IMR-90 (cell line): ENCODE measurements at regions not wholly inside any gene's neighbourhood (a gene's known extent, or its start where the extent isn't known, plus 50 kb on each side); places are given as distances from the start of the nearest gene placed in this dataset.

Experiments used
- CEBPB ChIP-seq: IDR thresholded peaks from 2 replicates; pipeline ENCODE4 v1.6.1; 2012; ENCODE audit warnings: low read depth, low read length, improper control_type of control experiment
- CTCF ChIP-seq: conservative IDR thresholded peaks from 2 replicates; pipeline ENCODE4 v1.5.1; 2012; ENCODE audit warnings: mild to moderate bottlenecking, low read depth, low read length, improper control_type of control experiment
- ELK1 ChIP-seq: fragments of 150-350 bp; IDR thresholded peaks from 2 replicates; pipeline ENCODE4 v1.6.1; 2016; ENCODE audit warnings: low read depth, mild to moderate bottlenecking, low read length, moderate library complexity, borderline replicate concordance
- FOS ChIP-seq: fragments of 150-350 bp; IDR thresholded peaks from 2 replicates; pipeline ENCODE4 v1.6.1; 2016; ENCODE audit warnings: low read depth, low read length
- MAFK ChIP-seq: IDR thresholded peaks from 2 replicates; pipeline ENCODE4 v1.6.1; 2012; ENCODE audit warnings: low read depth, low read length, improper control_type of control experiment
- MXI1 ChIP-seq: IDR thresholded peaks from 2 replicates; pipeline ENCODE4 v1.6.1; 2012; ENCODE audit warnings: low read depth, mild to moderate bottlenecking, low read length, moderate library complexity, borderline replicate concordance
- NFE2L2 ChIP-seq: fragments of 150-350 bp; IDR thresholded peaks from 2 replicates; pipeline ENCODE4 v1.6.1; 2016; ENCODE audit warnings: low read depth, mild to moderate bottlenecking, low read length
- POLR2A ChIP-seq: IDR thresholded peaks from 2 replicates; pipeline ENCODE4 v1.6.1; 2012; ENCODE audit warnings: mild to moderate bottlenecking, low read depth, low read length
- RAD21 ChIP-seq: IDR thresholded peaks from 2 replicates; pipeline ENCODE4 v1.6.1; 2012; ENCODE audit warnings: low read length, improper control_type of control experiment
- RFX5 ChIP-seq: IDR thresholded peaks from 2 replicates; pipeline ENCODE4 v1.8.0; 2012; ENCODE audit warnings: low read depth, mild to moderate bottlenecking, low read length, moderate library complexity
- SMC3 ChIP-seq: fragments of 150-350 bp; IDR thresholded peaks from 2 replicates; pipeline ENCODE4 v1.6.1; 2016; ENCODE audit warnings: low read depth, mild to moderate bottlenecking, antibody characterized with exemption, low read length, moderate library complexity
- USF2 ChIP-seq: fragments of 150-350 bp; IDR thresholded peaks from 2 replicates; pipeline ENCODE4 v1.6.1; 2017; ENCODE audit warnings: mild to moderate bottlenecking, antibody characterized with exemption, low read length, low read depth

GRCh38 chr1:47590523-47591225 is 152.8 kb downstream of the FOXD2 start:
- TF ChIP-seq CTCF (no peak), SMC3 (no peak), POLR2A (no peak), CEBPB (no peak), USF2 (no peak), MAFK (no peak), MXI1 (no peak), ELK1 (no peak), RFX5 (no peak), RAD21 (no peak), NFE2L2 (no peak), FOS (no peak)
